Embryonic facial prominence (tissue), 1 donor: ENCODE measurements at regions not wholly inside any gene's neighbourhood (a gene's known extent, or its start where the extent isn't known, plus 50 kb on each side); places are given as distances from the start of the nearest gene placed in this dataset.

Experiments used
- DNase-seq: peaks from one replicate; pipeline ENCODE4 v3.0.0-alpha.2; 2016; ENCODE audit errors: extremely low spot score

DNA sequence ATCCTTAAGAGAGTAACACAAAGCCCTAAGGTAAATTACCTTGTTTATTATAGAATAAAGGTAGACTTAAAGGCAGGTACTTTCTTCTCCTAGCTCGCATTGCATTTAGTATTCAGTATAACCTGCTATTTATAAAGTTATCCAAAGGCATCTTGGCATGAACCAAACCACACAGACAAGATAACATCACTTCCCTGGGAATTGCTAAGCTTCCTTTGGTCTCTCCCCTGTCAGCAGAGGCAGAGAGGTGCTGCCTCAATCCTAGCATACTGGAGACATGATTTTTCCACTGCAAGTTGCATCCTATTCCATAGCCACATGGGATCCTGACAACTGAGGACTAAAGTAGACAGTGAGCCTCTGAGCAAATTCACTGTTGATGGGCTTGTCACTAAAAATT, 101.7 kb upstream of the IL6 start:
- DNase-seq: no peak

DNA sequence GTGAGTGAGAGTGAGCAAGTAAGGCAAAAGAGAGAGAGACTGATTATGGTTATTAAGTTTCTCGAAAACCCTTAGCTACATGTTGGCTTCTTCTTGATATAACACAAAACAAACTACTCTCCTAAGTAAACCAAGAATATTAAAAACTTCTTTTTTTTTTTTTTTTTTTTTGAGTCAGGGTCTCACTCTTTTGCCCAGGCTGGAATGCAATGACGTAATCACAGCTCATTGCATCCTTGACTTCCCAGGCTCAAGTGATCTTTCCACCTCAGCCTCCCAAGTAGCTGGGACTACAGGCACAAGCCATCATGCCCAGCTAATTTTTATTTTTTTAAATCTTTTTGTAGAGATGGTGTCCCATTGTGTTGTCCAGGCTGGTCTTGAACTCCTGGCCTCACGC, 102.2 kb upstream of the IL6 start:
- no peak for DNase-seq

DNA sequence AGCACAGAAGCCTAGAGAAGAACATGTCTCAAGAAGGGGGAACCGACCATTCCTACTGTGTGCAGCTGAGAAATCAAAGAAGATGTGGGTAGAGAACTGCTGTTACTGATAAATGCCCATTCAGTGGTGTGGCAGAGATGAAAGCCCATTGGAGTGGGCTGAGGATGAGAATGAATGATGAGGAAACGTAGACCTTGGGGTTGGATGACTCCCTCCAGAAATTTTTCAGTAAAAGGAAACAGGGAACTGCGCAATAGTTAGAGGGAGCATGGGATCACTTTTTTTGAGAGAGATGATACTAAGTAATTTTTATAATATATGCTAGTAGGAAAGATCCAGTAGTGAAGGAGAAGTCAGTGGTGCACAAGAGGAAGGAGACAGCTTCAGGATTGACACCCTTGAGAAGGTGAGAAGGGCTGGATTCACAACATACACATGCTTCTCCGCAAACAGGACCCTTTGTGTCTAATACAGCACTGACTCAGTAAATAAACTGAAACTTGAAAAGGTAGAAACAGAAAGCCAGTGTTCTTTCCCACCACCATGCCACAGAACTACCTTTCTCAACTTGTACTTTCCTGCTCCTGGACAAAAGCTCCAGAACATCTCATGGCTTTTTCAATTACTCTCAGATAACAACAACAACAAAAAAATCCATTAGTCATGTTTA, 104.7 kb upstream of the IL6 start:
- no peak for DNase-seq

DNA sequence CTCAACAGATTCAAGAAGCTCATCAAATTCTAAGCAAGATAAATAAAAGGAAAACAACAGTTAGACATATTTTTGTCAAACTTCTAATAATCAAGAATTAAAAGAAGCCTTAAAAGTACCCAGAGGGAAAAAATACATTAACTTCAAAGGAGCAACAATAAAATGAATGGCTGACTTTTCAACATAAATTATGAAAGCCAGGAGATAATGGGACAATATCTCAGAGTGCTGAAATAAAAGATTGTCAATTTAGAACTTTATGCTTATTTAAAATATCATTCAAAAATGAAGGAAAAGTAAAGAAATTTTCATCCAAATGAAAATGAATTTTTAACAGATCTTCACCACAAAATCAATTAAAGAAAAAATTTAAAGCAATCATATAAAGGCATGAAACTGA, 108.5 kb upstream of the IL6 start:
- DNase-seq: no peak

DNA sequence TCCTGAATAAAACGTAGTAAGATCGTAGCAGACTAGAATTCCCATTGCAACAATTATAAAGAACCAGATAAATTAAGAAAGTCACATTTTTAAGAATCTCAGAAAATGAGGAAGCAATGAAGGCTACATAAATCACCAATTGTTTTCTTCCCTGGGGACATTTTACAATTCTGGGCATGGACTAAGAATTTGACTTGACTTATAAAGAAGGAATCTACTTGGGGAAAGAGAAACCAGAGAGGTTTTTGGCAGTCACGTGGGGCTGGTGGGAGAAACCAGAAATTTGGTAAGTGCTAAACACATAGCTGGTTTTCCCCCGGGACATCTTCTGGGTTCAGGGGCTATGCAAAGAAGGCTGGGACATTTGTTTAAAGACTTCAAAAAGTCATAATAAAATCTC, 109.8 kb upstream of the IL6 start:
- no peak for DNase-seq

DNA sequence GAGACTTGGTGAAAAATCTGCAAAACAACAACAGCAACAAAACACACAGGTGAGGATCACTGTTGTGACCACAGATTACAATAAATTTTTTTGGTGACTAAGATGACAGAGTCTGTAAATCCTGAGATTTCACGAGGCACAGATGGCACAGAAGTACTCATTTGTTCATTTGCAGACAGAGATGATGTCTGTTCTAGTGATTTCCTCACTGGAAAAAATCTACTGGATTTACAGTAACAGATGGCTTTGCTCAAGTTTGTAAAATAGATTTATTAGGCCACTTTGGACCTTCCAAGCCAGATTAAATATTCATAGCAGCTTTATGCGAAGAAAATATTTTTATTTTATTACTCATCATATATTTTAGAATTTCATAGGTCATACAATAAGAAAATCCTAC, 113.5 kb upstream of the IL6 start:
- DNase-seq: no peak

DNA sequence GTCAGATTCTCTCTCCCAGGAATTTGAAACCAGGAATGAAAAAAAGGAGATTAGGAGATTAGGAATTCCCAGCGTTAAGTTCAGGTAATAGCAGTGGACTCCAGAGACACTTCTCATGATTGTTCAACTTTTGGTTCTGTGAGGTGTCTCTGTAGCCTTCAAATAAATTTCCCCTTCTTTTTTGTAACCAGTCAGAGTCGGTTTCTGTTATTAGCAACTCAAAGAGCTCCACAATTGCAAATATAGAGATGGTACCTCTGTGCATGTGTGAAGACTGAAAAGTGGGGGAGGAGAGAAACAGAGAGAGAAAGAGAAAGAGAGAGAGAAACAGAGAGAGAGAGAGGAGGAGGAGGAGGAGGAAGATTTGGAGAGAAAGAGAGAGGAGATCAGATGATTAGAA, 112.8 kb upstream of the STEAP1B start:
- DNase-seq: no peak

DNA sequence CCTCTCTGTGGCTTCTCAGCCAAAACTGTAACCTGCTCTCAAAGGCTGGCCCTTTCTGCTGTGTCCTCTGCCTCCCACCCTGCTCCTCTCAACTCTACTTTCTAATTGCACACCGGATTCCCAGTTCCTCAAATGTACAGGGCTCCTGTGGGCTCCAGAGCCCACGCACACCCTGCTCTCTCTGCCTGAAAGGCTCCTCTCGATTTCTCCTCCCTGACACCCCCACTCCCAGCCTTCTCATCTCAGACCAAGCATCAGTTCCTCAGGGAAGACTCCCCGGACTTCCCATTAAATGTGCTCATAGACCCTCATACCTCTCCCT, 111.7 kb upstream of the STEAP1B start:
- no peak for DNase-seq

DNA sequence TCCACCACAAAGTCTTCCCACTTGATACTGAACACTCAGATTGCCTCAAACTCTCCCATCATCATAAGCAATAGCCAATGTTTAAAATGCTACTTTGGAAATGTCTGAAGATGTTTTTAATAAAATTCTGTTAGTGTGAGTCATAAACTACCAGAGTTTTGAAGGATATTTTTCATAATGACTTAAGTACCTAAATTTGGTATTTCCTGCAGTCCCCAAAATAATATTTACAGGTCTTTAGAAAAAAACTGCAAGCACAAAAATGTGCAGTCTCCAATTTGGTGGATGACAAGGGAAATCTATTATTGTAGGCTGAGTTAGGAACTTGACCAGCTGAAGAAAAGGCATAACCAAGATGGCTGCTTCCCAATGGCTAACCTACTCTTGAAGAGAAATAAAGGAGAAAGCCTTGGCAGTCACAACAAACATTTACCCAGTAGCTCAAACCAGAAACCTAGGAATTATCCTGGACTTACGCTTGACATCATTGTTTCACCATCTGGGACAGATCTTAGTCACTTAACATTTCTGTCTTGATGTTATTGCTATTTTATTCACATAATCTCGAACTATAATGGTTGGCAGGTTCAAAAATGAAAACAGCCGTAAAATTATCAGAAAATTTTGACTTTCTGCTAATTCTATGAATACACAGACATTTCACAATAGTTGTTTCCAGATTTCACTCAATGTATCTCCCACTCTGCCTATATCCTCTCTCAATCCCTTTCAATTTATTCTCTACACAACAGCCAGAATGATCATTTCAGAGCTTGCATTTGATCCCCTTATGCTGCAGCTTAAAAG, 111.2 kb upstream of the STEAP1B start:
- DNase-seq: no peak

DNA sequence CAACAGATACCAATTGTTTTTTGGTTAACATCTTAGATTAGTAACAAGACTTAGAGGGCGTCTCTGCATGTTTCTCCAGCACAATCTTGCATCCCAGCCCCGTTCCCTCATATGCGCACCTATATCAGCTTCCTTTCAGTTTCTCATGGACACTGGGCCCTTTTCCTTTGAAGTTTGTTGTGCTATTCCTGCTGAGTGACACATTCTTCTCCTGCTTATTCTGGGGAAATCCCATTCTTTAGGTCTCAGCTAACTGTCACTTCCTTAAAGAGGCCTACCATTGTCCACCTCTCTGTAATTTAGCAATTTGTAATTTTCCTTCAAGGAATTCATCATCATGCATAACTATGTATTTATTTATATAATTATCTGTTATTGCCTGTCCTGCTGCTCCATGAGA, 110.3 kb upstream of the STEAP1B start:
- no peak for DNase-seq

DNA sequence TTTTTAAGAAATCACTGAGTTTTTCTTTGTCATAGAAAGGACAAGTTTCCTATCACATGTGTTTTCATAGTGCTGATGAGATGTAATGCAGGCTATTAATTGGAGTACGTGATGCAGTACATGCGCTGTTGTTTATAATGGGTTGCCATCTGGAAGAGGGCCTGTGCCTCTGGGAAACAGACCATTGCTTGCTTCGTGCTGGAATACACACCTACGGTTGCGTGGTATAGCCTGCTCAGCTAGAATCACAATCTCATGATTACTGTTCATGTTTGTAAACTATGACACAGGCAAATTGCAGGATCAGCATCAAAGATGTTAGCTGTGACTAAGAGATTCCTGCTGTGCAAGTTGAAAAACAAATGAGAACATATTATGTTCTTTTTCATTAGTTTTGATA, 107.2 kb upstream of the STEAP1B start:
- DNase-seq: no peak

DNA sequence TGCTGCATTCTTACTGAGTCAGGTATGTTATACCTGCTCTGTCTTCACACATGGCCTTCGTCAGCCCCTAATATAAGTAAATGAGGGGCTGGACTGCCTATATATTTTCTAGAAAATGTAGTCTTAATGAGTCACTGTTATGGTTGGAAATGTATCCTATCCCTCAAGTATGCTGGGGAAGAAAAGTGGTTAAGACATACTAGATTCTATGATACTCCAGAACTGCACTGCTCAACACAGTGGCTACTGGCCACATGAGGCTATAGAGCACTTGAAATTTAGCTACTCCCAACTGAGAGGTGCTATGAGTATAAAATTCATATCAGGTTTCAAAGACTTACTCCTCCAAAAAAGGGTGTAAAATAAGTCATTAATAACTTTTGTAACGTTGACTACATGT, 104.3 kb upstream of the STEAP1B start:
- no peak for DNase-seq

DNA sequence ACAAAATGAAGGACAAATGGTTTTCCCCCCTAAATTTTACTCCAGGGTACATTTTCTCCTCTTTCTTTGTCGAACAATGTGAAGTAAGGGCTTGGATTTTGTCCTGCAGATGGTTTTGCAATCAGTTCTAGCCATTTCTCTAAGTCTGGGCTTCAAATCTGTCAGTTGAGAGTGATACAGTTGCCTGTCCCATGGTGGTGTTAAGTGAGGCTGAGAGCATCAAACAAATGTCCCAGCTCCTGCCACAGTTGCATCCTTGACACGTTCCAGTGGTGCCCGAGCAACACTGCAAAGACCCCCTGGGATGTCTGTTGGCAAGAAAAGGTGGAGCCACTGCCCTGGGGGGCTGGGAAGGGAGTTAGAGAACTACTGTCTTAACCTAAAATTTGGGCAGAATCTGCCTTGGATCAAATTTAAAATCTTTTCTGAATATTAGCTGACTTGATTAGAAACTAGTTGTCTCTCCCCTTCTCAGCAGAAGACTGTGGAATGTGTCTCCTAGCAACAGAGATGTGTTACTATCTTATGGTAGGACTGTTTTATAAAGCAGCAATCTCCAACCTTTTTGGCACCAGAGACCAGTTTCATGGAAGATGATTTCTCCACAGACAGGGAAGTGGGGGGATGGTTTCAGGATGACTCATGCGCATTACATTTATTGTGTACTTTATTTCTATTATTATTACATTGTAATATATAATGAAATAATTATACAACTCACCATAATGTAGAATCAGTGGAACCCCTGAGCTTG, 102.0 kb upstream of the STEAP1B start:
- DNase-seq: no peak

DNA sequence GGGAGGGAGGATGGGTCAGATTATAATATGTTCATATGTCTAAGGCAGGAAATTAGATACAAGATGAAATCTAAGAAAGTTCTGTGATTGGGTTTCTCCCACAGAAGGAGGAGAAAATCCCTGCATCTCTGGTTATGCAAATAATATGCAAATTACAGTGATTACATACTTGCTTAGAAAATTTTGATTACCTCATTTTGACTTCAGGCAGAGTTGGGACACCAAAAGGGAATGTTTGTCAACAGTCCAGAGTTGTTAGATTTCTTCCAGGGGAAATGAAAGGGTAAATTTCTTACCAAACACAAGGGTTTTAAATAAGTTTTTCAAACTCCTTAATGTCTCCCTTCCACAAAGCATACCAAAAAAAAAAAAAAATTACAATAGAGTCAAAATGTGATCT, 101.4 kb upstream of the STEAP1B start:
- DNase-seq: no peak

DNA sequence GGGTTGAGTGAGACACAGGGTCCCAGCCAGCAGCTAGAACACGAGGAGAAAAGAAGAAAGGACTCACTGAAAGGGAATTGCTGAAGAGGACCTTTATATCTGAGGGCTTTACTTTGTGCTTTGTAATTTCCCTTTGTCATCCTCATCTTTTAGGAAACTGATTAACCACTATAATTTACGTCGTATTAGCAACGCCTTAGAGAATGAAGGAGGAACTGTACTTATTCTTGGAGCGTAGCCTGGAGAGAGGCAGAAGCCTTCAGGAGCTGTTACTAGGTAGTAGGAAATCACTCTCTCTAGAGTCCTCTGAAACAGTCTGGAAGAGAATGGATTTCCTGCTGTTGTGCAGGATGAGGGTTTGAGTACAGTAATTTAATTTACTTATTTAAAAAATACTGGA, 101.0 kb upstream of the STEAP1B start:
- DNase-seq: no peak

DNA sequence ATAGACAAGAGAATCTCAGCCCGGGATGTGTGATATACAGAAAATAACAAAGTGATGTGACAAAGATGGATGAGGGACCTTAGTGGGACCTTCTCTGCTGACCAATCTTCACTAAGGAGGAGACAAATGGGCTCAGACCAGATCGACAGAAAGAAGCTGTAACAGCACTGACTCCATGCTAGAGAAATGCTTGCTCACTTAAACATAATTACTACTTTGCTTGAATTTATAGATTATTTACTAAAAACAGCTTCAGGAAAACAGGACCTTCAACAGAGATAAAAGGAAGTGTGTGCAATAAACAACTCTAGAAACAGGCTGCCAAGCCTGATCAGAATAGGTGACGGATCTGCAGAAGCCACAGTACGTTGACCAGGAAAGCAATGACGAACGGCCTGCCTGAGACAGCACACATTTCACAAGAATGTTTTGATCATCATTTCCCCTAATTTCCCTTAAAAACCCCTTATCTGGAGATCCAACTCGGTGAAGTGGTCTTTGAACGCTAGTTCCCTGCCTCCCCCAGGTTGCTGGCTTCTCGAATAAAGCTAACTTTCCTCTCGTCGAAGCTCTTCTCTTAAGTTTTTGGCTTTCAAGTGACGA, 98.4 kb upstream of the STEAP1B start:
- DNase-seq: no peak

DNA sequence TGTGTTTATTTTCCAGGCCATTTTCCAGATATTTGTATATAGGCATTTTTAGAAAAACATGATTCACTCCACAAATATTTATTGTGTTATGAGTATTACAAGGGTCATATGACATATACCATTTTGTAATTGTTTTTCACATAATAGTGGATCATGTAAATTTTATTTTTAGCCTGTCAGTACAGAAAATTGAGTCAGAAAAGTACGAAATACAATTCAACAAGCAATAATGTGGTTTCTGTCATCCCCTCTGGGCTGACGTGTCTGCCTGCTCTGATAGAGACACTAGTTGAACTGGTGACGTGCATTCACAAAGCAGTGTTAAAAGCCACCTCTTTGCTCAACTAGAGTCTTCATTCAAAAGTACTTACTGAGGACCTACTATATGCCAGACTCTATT, 97.9 kb upstream of the STEAP1B start:
- DNase-seq: no peak

DNA sequence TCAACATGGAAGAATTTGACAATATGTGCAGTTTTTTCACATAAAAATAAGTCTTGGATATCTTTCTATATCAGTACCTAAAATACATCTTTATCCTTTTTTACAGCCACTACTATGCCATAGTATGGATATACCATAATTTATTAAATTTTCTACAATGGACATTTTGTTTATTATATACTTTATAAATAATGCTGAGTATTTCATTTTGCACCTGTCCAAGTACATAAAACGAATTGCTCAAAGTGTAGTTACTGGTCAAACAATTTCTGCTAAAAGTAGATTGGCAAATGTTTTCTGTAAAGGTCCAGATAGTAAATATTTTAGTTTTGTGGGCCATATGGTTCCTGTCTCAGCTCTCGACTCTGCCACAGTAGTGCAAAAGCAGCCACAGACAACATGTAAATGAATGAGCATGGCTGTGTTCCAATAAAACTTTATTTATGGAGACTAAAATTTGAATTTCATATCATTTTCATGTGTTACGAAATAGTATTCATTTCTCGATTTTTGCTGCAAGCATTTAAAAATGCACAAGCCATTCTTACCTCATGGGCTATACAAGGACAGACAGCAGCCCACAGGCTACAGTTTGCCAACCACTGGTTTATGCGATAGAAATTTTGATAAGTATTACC, 96.9 kb upstream of the STEAP1B start:
- DNase-seq: no peak

DNA sequence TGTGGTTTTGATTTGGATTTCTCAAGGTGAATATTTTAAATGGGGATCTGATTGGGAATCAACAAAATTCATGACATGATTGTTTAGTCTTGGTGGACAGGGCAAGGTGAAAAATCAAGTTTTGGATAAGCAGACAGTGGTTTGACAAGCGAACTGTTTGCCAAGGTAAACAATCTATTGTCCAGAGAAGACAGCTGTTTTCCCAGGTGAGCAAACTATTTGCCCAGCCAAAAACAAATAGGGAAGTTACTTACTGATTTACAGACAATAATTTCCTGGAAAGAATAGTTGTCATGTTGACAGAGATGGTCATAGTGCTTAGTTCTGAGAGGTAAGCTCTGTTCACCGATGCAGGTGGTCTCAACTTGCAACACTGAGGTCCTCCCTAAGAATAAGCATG, 94.0 kb upstream of the STEAP1B start:
- DNase-seq: no peak

DNA sequence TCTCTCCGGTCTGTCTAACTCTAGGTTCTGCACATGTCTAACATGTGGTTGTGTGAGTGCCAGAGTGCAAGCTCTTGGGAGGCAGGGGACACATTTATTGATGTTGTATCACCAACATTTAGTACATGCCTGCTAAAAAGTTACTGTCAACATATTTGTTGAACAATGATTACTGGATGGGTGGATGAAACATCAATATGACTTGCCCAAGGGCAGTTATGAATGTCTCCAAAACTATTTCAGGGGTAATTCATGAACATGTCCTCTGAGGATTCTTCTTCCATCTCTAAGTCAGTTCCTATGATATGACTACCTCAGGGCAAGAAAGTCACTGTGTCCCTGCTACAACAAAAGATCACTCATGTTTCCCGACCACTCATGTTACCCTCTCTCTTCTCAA, 91.3 kb upstream of the STEAP1B start:
- DNase-seq: no peak

DNA sequence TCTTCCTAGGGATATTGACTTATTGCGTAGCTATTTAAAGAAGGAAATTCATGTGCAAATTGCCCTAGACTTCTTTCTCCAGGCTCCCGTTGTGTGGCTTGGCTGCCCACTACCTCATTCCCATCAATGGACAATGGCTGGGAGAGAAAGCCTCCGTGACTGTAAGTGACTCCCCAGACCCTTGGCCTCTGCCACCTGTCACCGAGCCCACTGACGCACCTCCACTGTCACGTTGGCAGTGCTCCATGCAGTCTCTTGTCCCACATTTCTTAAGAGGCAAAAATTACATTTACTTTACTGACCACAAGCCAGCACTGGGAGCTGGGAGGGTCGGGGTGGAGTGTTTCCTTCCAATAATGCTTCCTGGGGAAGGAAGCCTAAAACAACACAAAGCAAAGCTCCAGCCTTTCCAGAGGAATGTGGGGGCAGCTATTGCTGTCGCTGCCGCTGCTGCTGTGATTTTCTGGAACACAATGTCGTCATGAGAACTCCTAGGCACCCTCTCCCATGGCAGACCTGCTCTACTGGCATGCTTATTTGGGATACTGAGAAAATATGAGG, 89.7 kb upstream of the STEAP1B start:
- DNase-seq: no peak

DNA sequence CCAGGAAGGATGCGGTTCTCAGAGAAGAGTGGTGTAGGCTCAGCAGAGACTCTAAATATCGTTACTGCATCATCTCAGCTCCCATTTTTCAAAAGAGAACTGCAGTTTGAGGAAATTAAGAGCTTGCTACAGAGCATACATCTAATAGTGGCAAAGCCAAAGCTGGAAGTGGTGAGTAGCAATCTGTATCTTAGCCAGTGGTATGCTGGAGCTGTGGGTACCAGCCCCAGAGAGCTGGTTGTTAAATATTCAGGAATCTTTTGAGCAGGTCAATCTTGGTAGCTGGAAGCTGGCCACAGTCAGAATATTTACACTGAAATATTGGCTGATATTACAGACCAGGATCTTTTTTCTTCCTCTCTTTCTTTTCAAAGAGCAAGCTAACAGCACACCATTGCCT, 88.4 kb upstream of the STEAP1B start:
- DNase-seq: no peak
